Endothelial cell (in vitro differentiated cells): ENCODE measurements at regions not wholly inside any gene's neighbourhood (a gene's known extent, or its start where the extent isn't known, plus 50 kb on each side); places are given as distances from the start of the nearest gene placed in this dataset.
"Not testable (repeated sequence)": the region's sequence is repeated elsewhere in the genome, so short reads cannot be mapped to it uniquely, and the experiment has no call there.

Source experiments
- DNase-seq: peaks from one replicate; pipeline ENCODE4 v3.0.0; 2021; ENCODE audit warnings: low spot score
- H3K27ac Mint-ChIP-seq: one replicate; pipeline ENCODE4 v1.8.0; 2021; ENCODE audit warnings: mixed read lengths, inconsistent platforms; ENCODE audit not compliant: unreplicated experiment
- H3K27me3 Mint-ChIP-seq: one replicate; pipeline ENCODE4 v1.8.0; 2021; ENCODE audit warnings: mild to moderate bottlenecking, moderate library complexity, mixed read lengths, inconsistent platforms; ENCODE audit not compliant: unreplicated experiment
- H3K36me3 Mint-ChIP-seq: one replicate; pipeline ENCODE4 v1.8.0; 2021; ENCODE audit warnings: mild to moderate bottlenecking, low read depth, mixed read lengths, inconsistent platforms; ENCODE audit not compliant: unreplicated experiment
- H3K4me1 Mint-ChIP-seq: one replicate; pipeline ENCODE4 v1.8.0; 2021; ENCODE audit warnings: mild to moderate bottlenecking, mixed read lengths, inconsistent platforms; ENCODE audit not compliant: unreplicated experiment
- H3K4me3 Mint-ChIP-seq: one replicate; pipeline ENCODE4 v1.8.0; 2021; ENCODE audit warnings: mild to moderate bottlenecking, mixed read lengths, inconsistent platforms; ENCODE audit not compliant: unreplicated experiment
- H3K9me3 Mint-ChIP-seq: one replicate; pipeline ENCODE4 v1.8.0; 2021; ENCODE audit warnings: mixed read lengths, inconsistent platforms; ENCODE audit not compliant: unreplicated experiment
- CTCF ChIP-seq: fragments of 200-600 bp; sonication (generic); IDR thresholded peaks from one replicate; pipeline ENCODE4 v1.5.0; 2021; ENCODE audit warnings: antibody characterized with exemption; ENCODE audit not compliant: unreplicated experiment

DNA sequence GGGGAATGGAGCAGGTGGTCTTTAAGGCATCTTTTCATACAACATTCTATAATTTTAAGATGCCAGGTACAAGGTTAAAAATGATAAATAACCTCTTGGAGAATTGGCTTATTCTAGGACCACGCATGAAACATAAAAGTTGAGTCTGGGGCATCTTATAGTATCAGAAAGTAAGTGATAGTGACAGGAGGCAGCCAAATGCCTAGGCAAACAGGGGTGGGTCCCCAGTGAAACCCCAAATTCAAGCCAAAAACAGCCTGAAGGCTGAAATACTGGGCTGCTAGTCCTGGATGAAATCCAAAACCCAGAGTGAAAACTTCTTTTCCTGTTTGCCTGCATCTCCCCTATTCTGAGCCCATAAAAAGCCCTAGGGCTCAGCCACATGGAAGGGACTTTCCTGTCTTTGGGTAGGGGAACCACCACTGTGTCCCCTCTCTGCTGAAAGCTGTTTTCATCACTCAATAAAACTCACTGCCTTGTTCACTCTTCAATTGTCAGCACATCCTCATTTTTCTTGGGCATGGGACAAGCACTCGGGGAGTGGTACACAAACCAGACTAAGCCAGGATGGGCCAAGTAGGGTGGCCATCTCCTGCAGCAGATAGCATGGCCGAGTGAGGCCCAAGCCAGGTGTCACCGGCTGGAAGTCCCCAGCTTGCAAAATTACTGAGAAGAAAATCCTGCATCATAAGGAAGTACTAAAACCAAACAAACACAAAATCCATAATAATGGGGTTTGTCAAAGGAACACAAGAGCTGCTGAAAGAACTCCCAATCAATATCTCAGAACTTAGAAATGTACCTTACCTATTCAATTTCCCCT lies 241.6 kb upstream of the GALNT17 start:
- no peak overlapping the region for H3K27ac Mint-ChIP-seq
- H3K9me3 Mint-ChIP-seq = peaks cover 9% of the 10 kb centered on the region
- peaks cover 13% of the 10 kb centered on the region for H3K36me3 Mint-ChIP-seq
- H3K4me3 Mint-ChIP-seq = no peak overlapping the region
- peaks cover 7% of the 10 kb centered on the region for H3K27me3 Mint-ChIP-seq
- TF ChIP-seq CTCF = no peak
- H3K4me1 Mint-ChIP-seq = no peaks in the 10 kb centered on the region
- no peak for DNase-seq

- H3K4me1 Mint-ChIP-seq = no peaks in the 10 kb centered on the region
- no peak overlapping the region for H3K27ac Mint-ChIP-seq
- DNase-seq = no peak
- TF ChIP-seq CTCF = no peak
- H3K9me3 Mint-ChIP-seq = peaks cover 4% of the 10 kb centered on the region
- H3K36me3 Mint-ChIP-seq = peaks cover 5% of the 10 kb centered on the region
- peaks cover 4% of the 10 kb centered on the region for H3K27me3 Mint-ChIP-seq
- no peak overlapping the region for H3K4me3 Mint-ChIP-seq
These were observed 238.5 kb upstream of the GALNT17 start for GRCh38 chr7:70893422-70893821.

- TF ChIP-seq CTCF = no peak
- Mint-ChIP-seq H3K27me3 (peaks cover 3% of the 10 kb centered on the region), H3K4me1 (no peaks in the 10 kb centered on the region), H3K36me3 (peaks cover 5% of the 10 kb centered on the region), H3K9me3 (peaks cover 4% of the 10 kb centered on the region), H3K27ac (no peak overlapping the region), H3K4me3 (no peak overlapping the region)
- DNase-seq = no peak
These were observed 237.8 kb upstream of the GALNT17 start for GRCh38 chr7:70893971-70894715.

DNA sequence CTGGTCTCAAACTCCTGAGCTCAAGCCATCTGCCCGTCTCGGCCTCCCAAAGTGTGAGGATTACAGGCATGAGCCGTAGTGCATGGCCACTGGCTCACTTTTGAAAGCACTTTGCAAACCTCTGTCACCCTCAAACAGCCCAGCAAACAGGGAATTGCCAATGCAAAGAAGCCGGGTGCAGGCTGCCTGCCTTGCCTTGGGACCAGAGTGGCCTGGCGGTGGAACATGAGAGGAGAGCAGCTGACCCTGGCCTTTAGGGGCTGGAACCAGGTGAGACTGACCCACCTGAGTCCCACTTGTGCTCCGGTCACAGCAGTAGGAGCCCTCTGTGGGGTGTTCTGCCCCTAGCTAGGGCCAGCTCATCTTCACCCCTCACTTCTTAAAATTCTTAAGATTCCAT lies 237.1 kb upstream of the GALNT17 start:
- DNase-seq = no peak
- no peaks in the 10 kb centered on the region for H3K9me3 Mint-ChIP-seq
- H3K36me3 Mint-ChIP-seq = no peaks in the 10 kb centered on the region
- no peak overlapping the region for H3K4me3 Mint-ChIP-seq
- H3K27ac Mint-ChIP-seq = no peak overlapping the region
- no peaks in the 10 kb centered on the region for H3K4me1 Mint-ChIP-seq
- no peak for TF ChIP-seq CTCF
- H3K27me3 Mint-ChIP-seq = peaks cover 1% of the 10 kb centered on the region

- H3K4me1 Mint-ChIP-seq, H3K4me3 Mint-ChIP-seq, H3K27me3 Mint-ChIP-seq, H3K27ac Mint-ChIP-seq, H3K36me3 Mint-ChIP-seq, DNase-seq, H3K9me3 Mint-ChIP-seq: not testable (repeated sequence)
These were observed 236.4 kb upstream of the GALNT17 start for GRCh38 chr7:70895337-70896200.
